ENCODE measurements at regions not wholly inside any gene's neighbourhood (a gene's known extent, or its start where the extent isn't known, plus 50 kb on each side); places are given as distances from the start of the nearest gene placed in this dataset.

- in situ Hi-C loops (cut with HindIII; ENCODE audit: low sequenced_read_pairs): no loop called here
Observed at GRCh38 chr9:87111010-87111409, 163.7 kb upstream of the GAS1 start.

DNA sequence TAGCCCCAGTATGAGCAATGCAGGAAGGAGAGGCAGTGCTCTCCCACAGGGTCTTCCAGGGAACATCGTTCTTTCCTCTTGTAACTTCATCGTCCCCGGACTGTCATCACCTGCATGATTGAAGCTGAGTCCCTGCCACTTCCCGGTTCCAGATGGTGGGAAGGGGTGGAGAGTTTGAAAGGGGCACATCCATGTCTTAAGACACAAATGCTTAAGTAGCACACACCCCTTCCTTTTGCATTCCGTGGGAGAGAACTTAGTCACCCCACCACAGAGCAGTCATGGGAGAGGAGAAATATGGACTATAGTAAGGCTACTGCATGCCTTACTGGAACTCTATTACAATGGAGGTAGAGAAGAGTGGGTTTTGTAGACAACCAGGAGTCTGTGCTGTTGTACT, 165.3 kb upstream of the GAS1 start:
- H3K4me3 ChIP-seq (ENCODE audit: low read depth, low read length): no peak overlapping the region
- DNase-seq (ENCODE audit: low read depth): no peak
- TF ChIP-seq, protein P1, sequence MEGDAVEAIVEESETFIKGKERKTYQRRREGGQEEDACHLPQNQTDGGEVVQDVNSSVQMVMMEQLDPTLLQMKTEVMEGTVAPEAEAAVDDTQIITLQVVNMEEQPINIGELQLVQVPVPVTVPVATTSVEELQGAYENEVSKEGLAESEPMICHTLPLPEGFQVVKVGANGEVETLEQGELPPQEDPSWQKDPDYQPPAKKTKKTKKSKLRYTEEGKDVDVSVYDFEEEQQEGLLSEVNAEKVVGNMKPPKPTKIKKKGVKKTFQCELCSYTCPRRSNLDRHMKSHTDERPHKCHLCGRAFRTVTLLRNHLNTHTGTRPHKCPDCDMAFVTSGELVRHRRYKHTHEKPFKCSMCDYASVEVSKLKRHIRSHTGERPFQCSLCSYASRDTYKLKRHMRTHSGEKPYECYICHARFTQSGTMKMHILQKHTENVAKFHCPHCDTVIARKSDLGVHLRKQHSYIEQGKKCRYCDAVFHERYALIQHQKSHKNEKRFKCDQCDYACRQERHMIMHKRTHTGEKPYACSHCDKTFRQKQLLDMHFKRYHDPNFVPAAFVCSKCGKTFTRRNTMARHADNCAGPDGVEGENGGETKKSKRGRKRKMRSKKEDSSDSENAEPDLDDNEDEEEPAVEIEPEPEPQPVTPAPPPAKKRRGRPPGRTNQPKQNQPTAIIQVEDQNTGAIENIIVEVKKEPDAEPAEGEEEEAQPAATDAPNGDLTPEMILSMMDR (IDR thresholded peaks at IDR 0.05; ENCODE audit: low read depth, low read length, missing control alignments): no peak
- in situ Hi-C loops (cut with HindIII; ENCODE audit: low sequenced_read_pairs): no loop called here

More at GRCh38 chr9:87111010-87111409, 163.7 kb upstream of the GAS1 start:
- no peak for DNase-seq (ENCODE audit: low read depth)
- TF ChIP-seq, protein P1 (IDR thresholded peaks at IDR 0.05; ENCODE audit: low read depth, low read length, missing control alignments): no peak
- no peak overlapping the region for H3K4me3 ChIP-seq (ENCODE audit: low read depth, low read length)

DNA sequence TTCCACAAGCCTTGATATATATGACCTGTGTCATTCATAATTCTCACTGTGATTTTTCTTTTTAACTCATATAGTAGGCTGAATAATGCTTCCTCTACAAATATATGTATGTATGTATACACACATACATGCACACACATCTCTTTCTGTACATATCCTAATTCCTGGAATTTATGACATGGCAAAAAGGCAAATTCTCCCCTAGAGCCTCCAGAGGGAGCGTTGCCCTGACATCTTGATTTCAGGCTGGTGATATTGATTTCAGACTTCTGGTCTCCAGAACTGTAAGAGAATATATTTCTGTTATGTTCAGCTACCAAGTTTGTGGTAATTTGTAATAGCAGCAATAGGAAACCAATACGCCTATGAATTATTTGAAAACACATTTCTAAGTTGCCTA, 166.6 kb upstream of the GAS1 start:
- in situ Hi-C loops (cut with HindIII; ENCODE audit: low sequenced_read_pairs): no loop called here
- TF ChIP-seq, protein P1 (IDR thresholded peaks at IDR 0.05; ENCODE audit: low read depth, low read length, missing control alignments): no peak
- DNase-seq (ENCODE audit: low read depth): no peak
- H3K4me3 ChIP-seq (ENCODE audit: low read depth, low read length): no peak overlapping the region

DNA sequence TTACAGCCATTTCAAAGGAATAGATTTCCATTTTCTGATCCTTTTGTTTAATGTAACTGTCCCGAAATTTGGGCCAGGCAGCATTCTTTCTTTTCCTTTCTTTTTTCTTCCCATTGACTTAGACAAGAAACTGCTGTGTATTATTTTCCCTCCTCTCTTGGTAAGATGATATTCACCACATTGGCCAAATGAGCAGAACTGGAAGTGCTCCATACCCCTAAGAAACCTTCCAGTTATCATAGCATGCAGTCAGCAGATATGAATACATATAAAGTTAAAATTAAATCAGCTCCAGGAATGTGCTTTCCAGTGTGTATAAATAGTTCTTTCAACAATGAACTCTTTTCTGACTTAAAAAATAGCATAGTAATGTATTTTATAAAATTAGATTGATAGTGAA, 168.5 kb upstream of the GAS1 start:
- no peak overlapping the region for H3K4me3 ChIP-seq (ENCODE audit: low read depth, low read length)
- in situ Hi-C loops (cut with HindIII; ENCODE audit: low sequenced_read_pairs): no loop called here
- no peak for DNase-seq (ENCODE audit: low read depth)
- TF ChIP-seq, protein P1 (IDR thresholded peaks at IDR 0.05; ENCODE audit: low read depth, low read length, missing control alignments): no peak

DNA sequence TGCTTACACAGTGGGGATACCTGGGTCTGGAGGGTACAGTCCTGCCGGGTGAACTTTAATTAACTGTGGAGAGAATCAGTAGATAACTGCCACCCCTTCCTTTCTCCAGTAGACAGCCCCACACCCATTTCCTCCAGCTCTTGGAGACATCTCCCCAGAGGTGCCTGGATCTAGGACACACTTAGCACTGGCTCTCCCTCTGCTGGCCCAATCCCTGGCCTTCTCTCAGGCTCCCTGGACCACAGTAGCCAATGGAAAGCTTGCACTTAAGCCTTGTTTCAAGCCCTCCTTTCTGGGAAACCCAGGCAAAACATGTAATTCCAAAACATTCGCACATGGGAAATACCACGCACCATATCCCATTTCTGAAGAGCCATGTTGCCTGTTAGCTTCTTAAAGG, 169.2 kb upstream of the GAS1 start:
- no peak overlapping the region for H3K4me3 ChIP-seq (ENCODE audit: low read depth, low read length)
- TF ChIP-seq, protein P1 (IDR thresholded peaks at IDR 0.05; ENCODE audit: low read depth, low read length, missing control alignments): no peak
- in situ Hi-C loops (cut with HindIII; ENCODE audit: low sequenced_read_pairs): no loop called here
- no peak for DNase-seq (ENCODE audit: low read depth)

- H3K4me3 ChIP-seq (ENCODE audit: low read depth, low read length): no peak overlapping the region
- TF ChIP-seq, protein P1 (IDR thresholded peaks at IDR 0.05; ENCODE audit: low read depth, low read length, missing control alignments): no peak
- in situ Hi-C loops (cut with HindIII; ENCODE audit: low sequenced_read_pairs): no loop called here
- no peak for DNase-seq (ENCODE audit: low read depth)
Observed at GRCh38 chr9:87118594-87118993, 171.3 kb upstream of the GAS1 start.

Data from astrocyte of the cerebellum (primary cell).